ENCODE measurements at regions not wholly inside any gene's neighbourhood (a gene's known extent, or its start where the extent isn't known, plus 50 kb on each side); places are given as distances from the start of the nearest gene placed in this dataset.

DNA sequence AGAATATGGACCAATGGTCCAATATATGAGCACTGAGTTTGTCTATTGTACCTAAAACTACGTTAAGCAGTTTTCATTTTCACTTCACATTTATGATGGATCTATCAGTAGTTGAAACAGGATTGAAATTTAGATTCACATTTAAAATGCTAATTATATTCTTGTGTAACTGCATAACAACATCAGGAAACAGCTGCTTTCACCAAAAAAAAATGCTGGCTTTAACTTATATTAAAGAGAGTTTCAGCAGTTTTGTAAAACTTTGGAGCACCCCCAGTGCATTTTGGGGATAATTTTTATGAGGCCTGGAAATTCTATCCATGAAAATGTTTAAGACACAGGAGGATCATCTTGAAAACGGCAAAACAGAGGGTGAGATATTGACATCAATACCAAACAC, 142.8 kb upstream of the ROBO2 start (continued):
- TF ChIP-seq, protein P1, sequence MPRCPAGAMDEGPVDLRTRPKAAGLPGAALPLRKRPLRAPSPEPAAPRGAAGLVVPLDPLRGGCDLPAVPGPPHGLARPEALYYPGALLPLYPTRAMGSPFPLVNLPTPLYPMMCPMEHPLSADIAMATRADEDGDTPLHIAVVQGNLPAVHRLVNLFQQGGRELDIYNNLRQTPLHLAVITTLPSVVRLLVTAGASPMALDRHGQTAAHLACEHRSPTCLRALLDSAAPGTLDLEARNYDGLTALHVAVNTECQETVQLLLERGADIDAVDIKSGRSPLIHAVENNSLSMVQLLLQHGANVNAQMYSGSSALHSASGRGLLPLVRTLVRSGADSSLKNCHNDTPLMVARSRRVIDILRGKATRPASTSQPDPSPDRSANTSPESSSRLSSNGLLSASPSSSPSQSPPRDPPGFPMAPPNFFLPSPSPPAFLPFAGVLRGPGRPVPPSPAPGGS (IDR thresholded peaks at IDR 0.05; ENCODE audit: borderline replicate concordance, insufficient read depth, low read depth, low read length, poor library complexity, severe bottlenecking), result no peak
- TF ChIP-seq ZNF592 (IDR thresholded peaks at IDR 0.05) (no peak), PRDM15 (CRISPR knock-in tag; IDR thresholded peaks at IDR 0.05) (no peak)
